GM18858 (cell line): ENCODE measurements at regions not wholly inside any gene's neighbourhood (a gene's known extent, or its start where the extent isn't known, plus 50 kb on each side); places are given as distances from the start of the nearest gene placed in this dataset.
"Not testable (repeated sequence)": the region's sequence is repeated elsewhere in the genome, so short reads cannot be mapped to it uniquely, and the experiment has no call there.

Experiments used
- ATAC-seq: cut with Tn5 transposase; IDR thresholded peaks from one replicate; pipeline ENCODE4 v1.9.1; 2021; ENCODE audit not compliant: unreplicated experiment

- not testable (repeated sequence) for ATAC-seq
These were observed 190.3 kb downstream of the RAB11FIP2 start for GRCh38 chr10:117856426-117856825.

- no peak for ATAC-seq
These were observed 186.6 kb downstream of the RAB11FIP2 start for GRCh38 chr10:117860135-117860534.

GRCh38 chr10:117860823-117861222, 185.9 kb downstream of the RAB11FIP2 start:
- no peak for ATAC-seq

GRCh38 chr10:117861329-117861728, 185.4 kb downstream of the RAB11FIP2 start:
- no peak for ATAC-seq

GRCh38 chr10:117863771-117864170, 183.0 kb downstream of the RAB11FIP2 start:
- no peak for ATAC-seq

- ATAC-seq, result no peak
These were observed 180.8 kb downstream of the RAB11FIP2 start for GRCh38 chr10:117865945-117866344.

GRCh38 chr10:117868151-117868550, 178.6 kb downstream of the RAB11FIP2 start:
- ATAC-seq, result no peak

- ATAC-seq, result no peak
These were observed 170.9 kb downstream of the RAB11FIP2 start for GRCh38 chr10:117875793-117876192.

- ATAC-seq, result no peak
These were observed 170.5 kb downstream of the RAB11FIP2 start for GRCh38 chr10:117876210-117876609.

- no peak for ATAC-seq
These were observed 168.1 kb downstream of the RAB11FIP2 start for GRCh38 chr10:117878626-117879025.

- no peak for ATAC-seq
These were observed 162.6 kb downstream of the RAB11FIP2 start for GRCh38 chr10:117884093-117884492.

- ATAC-seq, result no peak
These were observed 162.1 kb downstream of the RAB11FIP2 start for GRCh38 chr10:117884592-117884991.

GRCh38 chr10:117885206-117885829, 161.4 kb downstream of the RAB11FIP2 start:
- ATAC-seq, result no peak

- no peak for ATAC-seq
These were observed 160.0 kb downstream of the RAB11FIP2 start for GRCh38 chr10:117886766-117887165.

GRCh38 chr10:117889664-117890063, 157.1 kb downstream of the RAB11FIP2 start:
- ATAC-seq, result no peak

GRCh38 chr10:117892681-117893220, 154.0 kb downstream of the RAB11FIP2 start:
- ATAC-seq, result no peak

- no peak for ATAC-seq
These were observed 152.4 kb downstream of the RAB11FIP2 start for GRCh38 chr10:117894339-117894738.

GRCh38 chr10:117896517-117896916, 150.2 kb downstream of the RAB11FIP2 start:
- ATAC-seq, result no peak

- no peak for ATAC-seq
These were observed 147.5 kb downstream of the RAB11FIP2 start for GRCh38 chr10:117899181-117899683.

GRCh38 chr10:117900280-117900679, 146.5 kb downstream of the RAB11FIP2 start:
- no peak for ATAC-seq

GRCh38 chr10:117903854-117904253, 142.9 kb downstream of the RAB11FIP2 start:
- no peak for ATAC-seq

- ATAC-seq, result no peak
These were observed 141.3 kb downstream of the RAB11FIP2 start for GRCh38 chr10:117905404-117905803.

- ATAC-seq, result no peak
These were observed 135.1 kb downstream of the RAB11FIP2 start for GRCh38 chr10:117911684-117912083.
